Panc1 (cell line): ENCODE measurements at regions not wholly inside any gene's neighbourhood (a gene's known extent, or its start where the extent isn't known, plus 50 kb on each side); places are given as distances from the start of the nearest gene placed in this dataset.

Experiments used
- ATAC-seq: fragments of 200-7000 bp; cut with Tn5 transposase; 2 replicates; pipeline ENCODE4 v1.9.1; 2020; ENCODE audit warnings: mild to moderate bottlenecking, moderate library complexity
- BruUV-seq: library from RNA; stranded (reverse); fragments of 400-500 nt; replicated peaks from 2 replicates; lab custom pipeline; 2021; lab: Mats Ljungman, UMichigan
- CTCF ChIA-PET: fragments of 300-600 bp; sonication (Branson Sonifier 250); formaldehyde crosslinking; loops from one replicate; lab custom pipeline; 2022; ENCODE audit warnings: antibody characterized with exemption; lab: Charles Lee
- POLR2A ChIA-PET: fragments of 300-600 bp; sonication (Branson Sonifier 250); formaldehyde crosslinking; loops from one replicate; lab custom pipeline; 2022; ENCODE audit warnings: antibody characterized with exemption; lab: Charles Lee
- DNase-seq: peaks from one replicate; pipeline ENCODE4 v3.0.0-alpha.2; 2010; ENCODE audit warnings: low read depth, low spot score
- H3K27ac ChIP-seq: 2 replicates; pipeline ENCODE4 v1.5.1; 2011; ENCODE audit warnings: mild to moderate bottlenecking, low read length, inconsistent platforms
- H3K27me3 ChIP-seq: fragments of 200-500 bp; sonication (Bioruptor generic); 2 replicates; pipeline ENCODE4 v1.6.0; 2014; ENCODE audit warnings: low read length, inconsistent platforms; ENCODE audit not compliant: control insufficient read depth, insufficient read depth
- H3K36me3 ChIP-seq: fragments of 200-500 bp; sonication (Bioruptor generic); 2 replicates; pipeline ENCODE4 v1.5.1; 2014; ENCODE audit warnings: inconsistent platforms, mild to moderate bottlenecking, low read length, moderate library complexity; ENCODE audit not compliant: control insufficient read depth, insufficient read depth
- H3K4me1 ChIP-seq: 2 replicates; pipeline ENCODE4 v1.5.1; 2011; ENCODE audit warnings: inconsistent platforms, mild to moderate bottlenecking, low read length, moderate library complexity; ENCODE audit not compliant: control insufficient read depth, insufficient read depth
- H3K4me3 ChIP-seq, 2 experiments: 2 replicates each; pipeline ENCODE4 v1.5.1; 2011 to 2012; ENCODE audit warnings: low read depth in 2 of 2, low read length in 2 of 2, mild to moderate bottlenecking in 2 of 2, inconsistent platforms in 1 of 2, moderate library complexity in 1 of 2
- H3K9me3 ChIP-seq: fragments of 200-500 bp; sonication (Bioruptor generic); 2 replicates; pipeline ENCODE4 v1.5.1; 2014; ENCODE audit warnings: low read depth, mild to moderate bottlenecking, inconsistent platforms, low read length, moderate library complexity; ENCODE audit not compliant: control insufficient read depth, insufficient read depth
- CTCF ChIP-seq: fragments of 450-650 bp; IDR thresholded peaks from 2 replicates; pipeline ENCODE4 v1.5.1; 2017; ENCODE audit warnings: mild to moderate bottlenecking
- POLR2AphosphoS5 ChIP-seq: IDR thresholded peaks from 2 replicates; pipeline ENCODE4 v1.6.1; 2012; ENCODE audit warnings: mild to moderate bottlenecking, low read depth, low read length, moderate library complexity
- SIN3A ChIP-seq: IDR thresholded peaks from 2 replicates; pipeline ENCODE4 v1.6.1; 2012; ENCODE audit warnings: low read depth, mild to moderate bottlenecking, low read length, moderate library complexity, borderline replicate concordance; ENCODE audit not compliant: insufficient read depth
- TCF7L2 ChIP-seq: IDR thresholded peaks from 2 replicates; pipeline ENCODE4 v1.6.1; 2011; ENCODE audit warnings: mild to moderate bottlenecking, low read depth, low read length, inconsistent platforms
- in situ Hi-C: cut with HindIII; loops from 2 replicates; pipeline ENCODE4 v1.10.0; 2016; ENCODE audit warnings: low sequenced_read_pairs, low pct_unique_long_range_greater_than_20kb
- intact Hi-C: fragments of 100-400 bp; cut with micrococcal nuclease; formaldehyde crosslinking; loops from one replicate; pipeline ENCODE4 v1.10.0; 2022; ENCODE audit not compliant: unreplicated experiment
- TF ChIP-seq, protein P1 (sequence below), 2 experiments: IDR thresholded peaks; 2 replicates each; pipeline ENCODE4 v1.6.1; 2011 to 2012; ENCODE audit warnings: low read depth in 2 of 2, control low read depth in 1 of 2, low read length in 1 of 2, mild to moderate bottlenecking in 1 of 2, moderate library complexity in 1 of 2; ENCODE audit not compliant: insufficient read depth in 1 of 2

- Histone ChIP-seq H3K4me3 (no peak overlapping the region), H3K4me1 (no peaks in the 10 kb centered on the region), H3K27me3 (no peaks in the 10 kb centered on the region), H3K27ac (no peak overlapping the region), H3K36me3 (no peaks in the 10 kb centered on the region), H3K9me3 (no peaks in the 10 kb centered on the region)
- intact Hi-C loops: no loop called here
- TF ChIP-seq TCF7L2: no peak
- TF ChIP-seq CTCF: no peak
- no peak for TF ChIP-seq POLR2AphosphoS5
- TF ChIP-seq, protein P1, sequence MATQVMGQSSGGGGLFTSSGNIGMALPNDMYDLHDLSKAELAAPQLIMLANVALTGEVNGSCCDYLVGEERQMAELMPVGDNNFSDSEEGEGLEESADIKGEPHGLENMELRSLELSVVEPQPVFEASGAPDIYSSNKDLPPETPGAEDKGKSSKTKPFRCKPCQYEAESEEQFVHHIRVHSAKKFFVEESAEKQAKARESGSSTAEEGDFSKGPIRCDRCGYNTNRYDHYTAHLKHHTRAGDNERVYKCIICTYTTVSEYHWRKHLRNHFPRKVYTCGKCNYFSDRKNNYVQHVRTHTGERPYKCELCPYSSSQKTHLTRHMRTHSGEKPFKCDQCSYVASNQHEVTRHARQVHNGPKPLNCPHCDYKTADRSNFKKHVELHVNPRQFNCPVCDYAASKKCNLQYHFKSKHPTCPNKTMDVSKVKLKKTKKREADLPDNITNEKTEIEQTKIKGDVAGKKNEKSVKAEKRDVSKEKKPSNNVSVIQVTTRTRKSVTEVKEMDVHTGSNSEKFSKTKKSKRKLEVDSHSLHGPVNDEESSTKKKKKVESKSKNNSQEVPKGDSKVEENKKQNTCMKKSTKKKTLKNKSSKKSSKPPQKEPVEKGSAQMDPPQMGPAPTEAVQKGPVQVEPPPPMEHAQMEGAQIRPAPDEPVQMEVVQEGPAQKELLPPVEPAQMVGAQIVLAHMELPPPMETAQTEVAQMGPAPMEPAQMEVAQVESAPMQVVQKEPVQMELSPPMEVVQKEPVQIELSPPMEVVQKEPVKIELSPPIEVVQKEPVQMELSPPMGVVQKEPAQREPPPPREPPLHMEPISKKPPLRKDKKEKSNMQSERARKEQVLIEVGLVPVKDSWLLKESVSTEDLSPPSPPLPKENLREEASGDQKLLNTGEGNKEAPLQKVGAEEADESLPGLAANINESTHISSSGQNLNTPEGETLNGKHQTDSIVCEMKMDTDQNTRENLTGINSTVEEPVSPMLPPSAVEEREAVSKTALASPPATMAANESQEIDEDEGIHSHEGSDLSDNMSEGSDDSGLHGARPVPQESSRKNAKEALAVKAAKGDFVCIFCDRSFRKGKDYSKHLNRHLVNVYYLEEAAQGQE (IDR thresholded peaks at IDR 0.05; ENCODE audit: insufficient read depth in 1 of 2, low read depth in 2 of 2, low read length in 1 of 2): no peak
- no peak for TF ChIP-seq SIN3A
- DNase-seq (no peak), ATAC-seq (no peak)
- no TSS peak for BruUV-seq
- ChIA-PET CTCF (no interaction called here), POLR2A (no interaction called here)
- in situ Hi-C loops: no loop called here
Measured at GRCh38 chr3:161893972-161894371, 397.4 kb downstream of the OTOL1 start.

GRCh38 chr3:161894657-161895056 is 398.0 kb downstream of the OTOL1 start:
- DNase-seq (no peak), ATAC-seq (no peak)
- TF ChIP-seq, protein P1 (IDR thresholded peaks at IDR 0.05; ENCODE audit: insufficient read depth in 1 of 2, low read depth in 2 of 2, low read length in 1 of 2): no peak
- TF ChIP-seq CTCF (no peak), POLR2AphosphoS5 (no peak), TCF7L2 (no peak)
- ChIA-PET CTCF (no interaction called here), POLR2A (no interaction called here)
- intact Hi-C loops (no loop called here), in situ Hi-C loops (no loop called here)
- no peak overlapping the region for H3K4me3 ChIP-seq
- H3K4me1 ChIP-seq: no peaks in the 10 kb centered on the region
- no peaks in the 10 kb centered on the region for H3K9me3 ChIP-seq
- no peaks in the 10 kb centered on the region for H3K36me3 ChIP-seq
- H3K27ac ChIP-seq: no peak overlapping the region
- BruUV-seq: no TSS peak
- no peaks in the 10 kb centered on the region for H3K27me3 ChIP-seq
